Neural progenitor cell (in vitro differentiated cells): ENCODE measurements at regions not wholly inside any gene's neighbourhood (a gene's known extent, or its start where the extent isn't known, plus 50 kb on each side); places are given as distances from the start of the nearest gene placed in this dataset.

Source experiments
- CTCF ChIP-seq: fragments of 200-600 bp; sonication (generic); IDR thresholded peaks from 2 replicates; pipeline ENCODE4 v1.5.1; 2017; ENCODE audit warnings: antibody characterized with exemption, mild to moderate bottlenecking
- EZH2 ChIP-seq: fragments of 200-600 bp; sonication (generic); IDR thresholded peaks from 2 replicates; pipeline ENCODE4 v1.6.1; 2017; ENCODE audit warnings: antibody characterized with exemption, mild to moderate bottlenecking, moderate library complexity

GRCh38 chr16:9666834-9667480, 515.3 kb downstream of the GRIN2A start:
- TF ChIP-seq EZH2, result no peak
- no peak for TF ChIP-seq CTCF
